IMR-90 (cell line): ENCODE measurements at regions not wholly inside any gene's neighbourhood (a gene's known extent, or its start where the extent isn't known, plus 50 kb on each side); places are given as distances from the start of the nearest gene placed in this dataset.

Experiments used
- ATAC-seq: fragments of 200-7000 bp; cut with Tn5 transposase; 2 replicates; pipeline ENCODE4 v1.9.1; 2020; ENCODE audit warnings: low read depth, mild to moderate bottlenecking, moderate library complexity
- BruUV-seq: library from RNA; stranded (reverse); fragments of 400-500 nt; replicated peaks from 2 replicates; lab custom pipeline; 2021; lab: Mats Ljungman, UMichigan
- CTCF ChIA-PET: fragments of 300-600 bp; formaldehyde crosslinking; extraction: SDS; loops from one replicate; lab custom pipeline; 2021; ENCODE audit warnings: antibody characterized with exemption; lab: Yijun Ruan, JAX
- POLR2A ChIA-PET: fragments of 300-600 bp; sonication (Branson Sonifier 250); formaldehyde crosslinking; loops from one replicate; lab custom pipeline; 2022; ENCODE audit warnings: antibody characterized with exemption; ENCODE audit not compliant: unreplicated experiment; lab: Charles Lee
- DNase-seq: peaks from one replicate; pipeline ENCODE4 v3.0.0; 2013
- H2AFZ ChIP-seq: replicated peaks from 2 replicates; pipeline ENCODE3; 2013; ENCODE audit warnings: low read length, mild to moderate bottlenecking; ENCODE audit not compliant: poor library complexity
- H2AK5ac ChIP-seq: 2 replicates; pipeline ENCODE4 v1.6.1; 2013; ENCODE audit warnings: low read depth, low read length, inconsistent platforms
- H2AK9ac ChIP-seq: replicated peaks from 2 replicates; pipeline ENCODE3; 2013; ENCODE audit warnings: mild to moderate bottlenecking, low read depth, low read length, moderate library complexity; ENCODE audit not compliant: poor library complexity
- H2BK120ac ChIP-seq: 2 replicates; pipeline ENCODE4 v1.6.1; 2013; ENCODE audit warnings: low read depth, low read length, inconsistent platforms
- H2BK15ac ChIP-seq: 3 replicates; pipeline ENCODE4 v1.6.1; 2013; ENCODE audit warnings: low read depth, low read length, inconsistent platforms
- H2BK20ac ChIP-seq: 2 replicates; pipeline ENCODE4 v1.6.1; 2013; ENCODE audit warnings: low read depth, mild to moderate bottlenecking, inconsistent platforms, low read length, moderate library complexity
- H2BK5ac ChIP-seq: 2 replicates; pipeline ENCODE4 v1.6.1; 2013; ENCODE audit warnings: mild to moderate bottlenecking, low read depth, low read length, inconsistent platforms; ENCODE audit not compliant: poor library complexity, severe bottlenecking
- H3K14ac ChIP-seq: replicated peaks from 2 replicates; pipeline ENCODE4 v1.6.1; 2013; ENCODE audit warnings: low read depth, low read length, inconsistent platforms
- H3K18ac ChIP-seq: 2 replicates; pipeline ENCODE4 v1.6.1; 2013; ENCODE audit warnings: low read depth, low read length, control low read depth
- H3K23ac ChIP-seq: 2 replicates; pipeline ENCODE4 v1.6.1; 2013; ENCODE audit warnings: low read depth, low read length, inconsistent platforms
- H3K27ac ChIP-seq: 2 replicates; pipeline ENCODE4 v1.5.1; 2013; ENCODE audit warnings: mild to moderate bottlenecking, control low read depth, low read length; ENCODE audit not compliant: insufficient read depth
- H3K27me3 ChIP-seq: 2 replicates; pipeline ENCODE4 v1.6.1; 2013; ENCODE audit warnings: low read length; ENCODE audit not compliant: control insufficient read depth, insufficient read depth
- H3K36me3 ChIP-seq: 2 replicates; pipeline ENCODE4 v1.6.1; 2013; ENCODE audit warnings: low read length, mixed read lengths; ENCODE audit not compliant: control insufficient read depth, insufficient read depth
- H3K4ac ChIP-seq: 2 replicates; pipeline ENCODE4 v1.6.1; 2013; ENCODE audit warnings: low read depth, low read length, inconsistent platforms
- H3K4me1 ChIP-seq: 2 replicates; pipeline ENCODE4 v1.6.1; 2013; ENCODE audit warnings: low read length, mixed read lengths; ENCODE audit not compliant: control insufficient read depth, insufficient read depth
- H3K4me2 ChIP-seq: 2 replicates; pipeline ENCODE4 v1.6.1; 2013; ENCODE audit warnings: low read depth, mild to moderate bottlenecking, control low read depth, low read length, moderate library complexity
- H3K4me3 ChIP-seq: 2 replicates; pipeline ENCODE4 v1.5.1; 2013; ENCODE audit warnings: low read depth, mild to moderate bottlenecking, control low read depth, low read length, moderate library complexity; ENCODE audit not compliant: insufficient read depth
- H3K56ac ChIP-seq: 2 replicates; pipeline ENCODE4 v1.6.1; 2013; ENCODE audit warnings: low read length, inconsistent platforms; ENCODE audit not compliant: insufficient read depth; ENCODE audit errors: extremely low read depth
- H3K79me1 ChIP-seq, 2 experiments: 2 replicates each; pipeline ENCODE4 v1.6.1; 2013; ENCODE audit warnings: low read length in 2 of 2, inconsistent platforms in 1 of 2, low read depth in 1 of 2
- H3K9ac ChIP-seq: 2 replicates; pipeline ENCODE4 v1.6.1; 2013; ENCODE audit warnings: low read depth, low read length, control low read depth
- H3K9me1 ChIP-seq: 2 replicates; pipeline ENCODE4 v1.6.1; 2013; ENCODE audit warnings: low read length, inconsistent platforms; ENCODE audit not compliant: insufficient read depth
- H3K9me3 ChIP-seq: 2 replicates; pipeline ENCODE4 v1.6.1; 2013; ENCODE audit warnings: low read length; ENCODE audit not compliant: control insufficient read depth, insufficient read depth
- H4K20me1 ChIP-seq: 2 replicates; pipeline ENCODE4 v1.6.1; 2013; ENCODE audit warnings: low read length, inconsistent platforms; ENCODE audit not compliant: insufficient read depth
- H4K5ac ChIP-seq: 2 replicates; pipeline ENCODE4 v1.6.1; 2013; ENCODE audit warnings: mild to moderate bottlenecking, low read depth, low read length, control low read depth
- H4K8ac ChIP-seq, 2 experiments: 2 replicates each; pipeline ENCODE4 v1.6.1; 2013; ENCODE audit warnings: low read depth in 2 of 2, low read length in 2 of 2, control low read depth in 1 of 2, inconsistent platforms in 1 of 2
- H4K91ac ChIP-seq: 2 replicates; pipeline ENCODE4 v1.6.1; 2013; ENCODE audit warnings: low read depth, low read length, inconsistent platforms; ENCODE audit not compliant: insufficient read depth
- BHLHE40 ChIP-seq: fragments of 150-350 bp; IDR thresholded peaks from 2 replicates; pipeline ENCODE4 v1.6.1; 2016; ENCODE audit warnings: mild to moderate bottlenecking, low read depth, low read length
- CEBPB ChIP-seq: IDR thresholded peaks from 2 replicates; pipeline ENCODE4 v1.6.1; 2012; ENCODE audit warnings: low read depth, low read length, improper control_type of control experiment
- FOS ChIP-seq: fragments of 150-350 bp; IDR thresholded peaks from 2 replicates; pipeline ENCODE4 v1.6.1; 2016; ENCODE audit warnings: low read depth, low read length
- MAZ ChIP-seq: IDR thresholded peaks from 2 replicates; pipeline ENCODE4 v1.6.1; 2012; ENCODE audit warnings: low read depth, mild to moderate bottlenecking, low read length, improper control_type of control experiment, moderate library complexity, borderline replicate concordance
- NFE2L2 ChIP-seq: fragments of 150-350 bp; IDR thresholded peaks from 2 replicates; pipeline ENCODE4 v1.6.1; 2016; ENCODE audit warnings: low read depth, mild to moderate bottlenecking, low read length
- POLR2A ChIP-seq: IDR thresholded peaks from 2 replicates; pipeline ENCODE4 v1.6.1; 2012; ENCODE audit warnings: mild to moderate bottlenecking, low read depth, low read length
- WGBS, 2 experiments: methylation state at CpG; one replicate each; pipeline versions ENCODE4 v1.1.5 to v1.1.7; 2013; ENCODE audit warnings: missing lambda C conversion rate in 2 of 2; ENCODE audit not compliant: insufficient read length in 1 of 2; ENCODE audit errors: extremely low coverage in 2 of 2; 5-methylcytosine and 5-hydroxymethylcytosine counted together
- dilution Hi-C: fragments of 300-500 bp; cut with HindIII; formaldehyde crosslinking; loops from one replicate; pipeline ENCODE4 v1.14.3; 2018; ENCODE audit warnings: low sequenced_read_pairs; ENCODE audit not compliant: unreplicated experiment
- in situ Hi-C: fragments of 300-500 bp; cut with MboI; formaldehyde crosslinking; loops from 3 replicates; pipeline ENCODE4 v1.14.3; 2019; ENCODE audit warnings: low sequenced_read_pairs, inconsistent platforms, mixed read lengths
- intact Hi-C: fragments of 100-400 bp; cut with micrococcal nuclease; formaldehyde crosslinking; loops from 2 replicates; pipeline ENCODE4 v1.10.0; 2022

GRCh38 chr20:39800548-39800947 lies 838.4 kb downstream of the DHX35 start:
- DNase-seq: peak; percentile 63
- WGBS, 2 experiments: 0% methylated on average over 1 of the region's 1 CpG; no CpG with 5 or more reads in 1 of the 2 experiments
- no peak overlapping the region for H3K27ac ChIP-seq

More at GRCh38 chr20:39800548-39800947, 838.4 kb downstream of the DHX35 start:
- Histone ChIP-seq H3K56ac (no peak overlapping the region), H2AK5ac (no peak overlapping the region), H2BK5ac (no peak overlapping the region), H3K9ac (no peak overlapping the region), H3K23ac (no peak overlapping the region), H2BK120ac (no peak overlapping the region), H4K91ac (no peak overlapping the region), H2BK20ac (no peak overlapping the region), H3K27me3 (no peaks in the 10 kb centered on the region), H2AFZ (no peak overlapping the region), H3K4me2 (no peak overlapping the region; the same call in 1 of the 2 replicates), H4K5ac (no peak overlapping the region), H4K20me1 (no peaks in the 10 kb centered on the region), H3K36me3 (no peaks in the 10 kb centered on the region), H3K9me1 (no peaks in the 10 kb centered on the region), H2AK9ac (no peak overlapping the region), H3K18ac (no peak overlapping the region), H3K4ac (no peak overlapping the region), H3K79me1 (no peaks in the 10 kb centered on the region), H4K8ac (no peak overlapping the region), H3K14ac (no peak overlapping the region), H2BK15ac (no peak overlapping the region), H3K4me1 (no peaks in the 10 kb centered on the region), H3K9me3 (no peaks in the 10 kb centered on the region), H3K4me3 (no peak overlapping the region)
- ChIA-PET CTCF (interaction anchor here (0.5 kb wide), 1 partner anchor 43 kb away, joined by 9 read pairs; no protein-coding TSS in a partner anchor), POLR2A (no interaction called here)
- TF ChIP-seq FOS: no peak
- peak; percentile 82 for TF ChIP-seq NFE2L2
- TF ChIP-seq BHLHE40: no peak
- no peak for TF ChIP-seq POLR2A
- no peak for TF ChIP-seq MAZ
- no peak for TF ChIP-seq CEBPB
- BruUV-seq: no TSS peak
- dilution Hi-C loops (no loop called here), intact Hi-C loops (no loop called here), in situ Hi-C loops (loop anchor here (25.0 kb wide), 1 partner anchor 88 kb away; no protein-coding TSS in a partner anchor)
- peak; percentile 44; the same call in 1 of the 2 replicates for ATAC-seq
